ENCODE measurements at regions not wholly inside any gene's neighbourhood (a gene's known extent, or its start where the extent isn't known, plus 50 kb on each side); places are given as distances from the start of the nearest gene placed in this dataset.

DNA sequence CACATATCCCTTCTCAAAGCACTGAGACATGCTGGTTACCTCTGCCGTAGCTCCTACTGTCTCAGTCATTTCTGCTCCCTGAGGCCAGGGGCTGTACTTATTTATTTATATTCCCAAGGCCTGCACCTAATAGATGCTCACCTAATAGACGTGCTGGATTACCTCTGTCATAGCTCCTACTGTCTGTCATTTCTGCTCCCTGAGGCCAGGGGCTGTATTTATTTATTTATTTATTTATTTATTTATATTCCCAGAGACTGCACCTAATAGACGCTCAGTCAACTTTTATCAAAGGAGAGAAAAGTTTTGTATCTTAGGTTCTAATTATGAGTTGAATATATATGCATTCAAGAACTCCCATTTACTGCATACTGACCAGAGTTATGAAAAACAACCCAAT, 414.0 kb upstream of the TRIB2 start:
- 98 to 99% methylated on average over 3 of the region's 3 CpGs for WGBS, 2 donors
- intact Hi-C loops (cut with DNase I; ENCODE audit: low total_unique reads), result no loop called here
- TF ChIP-seq, protein P1, sequence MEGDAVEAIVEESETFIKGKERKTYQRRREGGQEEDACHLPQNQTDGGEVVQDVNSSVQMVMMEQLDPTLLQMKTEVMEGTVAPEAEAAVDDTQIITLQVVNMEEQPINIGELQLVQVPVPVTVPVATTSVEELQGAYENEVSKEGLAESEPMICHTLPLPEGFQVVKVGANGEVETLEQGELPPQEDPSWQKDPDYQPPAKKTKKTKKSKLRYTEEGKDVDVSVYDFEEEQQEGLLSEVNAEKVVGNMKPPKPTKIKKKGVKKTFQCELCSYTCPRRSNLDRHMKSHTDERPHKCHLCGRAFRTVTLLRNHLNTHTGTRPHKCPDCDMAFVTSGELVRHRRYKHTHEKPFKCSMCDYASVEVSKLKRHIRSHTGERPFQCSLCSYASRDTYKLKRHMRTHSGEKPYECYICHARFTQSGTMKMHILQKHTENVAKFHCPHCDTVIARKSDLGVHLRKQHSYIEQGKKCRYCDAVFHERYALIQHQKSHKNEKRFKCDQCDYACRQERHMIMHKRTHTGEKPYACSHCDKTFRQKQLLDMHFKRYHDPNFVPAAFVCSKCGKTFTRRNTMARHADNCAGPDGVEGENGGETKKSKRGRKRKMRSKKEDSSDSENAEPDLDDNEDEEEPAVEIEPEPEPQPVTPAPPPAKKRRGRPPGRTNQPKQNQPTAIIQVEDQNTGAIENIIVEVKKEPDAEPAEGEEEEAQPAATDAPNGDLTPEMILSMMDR (IDR thresholded peaks at IDR 0.05), result no peak
- TF ChIP-seq POLR2A (IDR thresholded peaks at IDR 0.05), result no peak

DNA sequence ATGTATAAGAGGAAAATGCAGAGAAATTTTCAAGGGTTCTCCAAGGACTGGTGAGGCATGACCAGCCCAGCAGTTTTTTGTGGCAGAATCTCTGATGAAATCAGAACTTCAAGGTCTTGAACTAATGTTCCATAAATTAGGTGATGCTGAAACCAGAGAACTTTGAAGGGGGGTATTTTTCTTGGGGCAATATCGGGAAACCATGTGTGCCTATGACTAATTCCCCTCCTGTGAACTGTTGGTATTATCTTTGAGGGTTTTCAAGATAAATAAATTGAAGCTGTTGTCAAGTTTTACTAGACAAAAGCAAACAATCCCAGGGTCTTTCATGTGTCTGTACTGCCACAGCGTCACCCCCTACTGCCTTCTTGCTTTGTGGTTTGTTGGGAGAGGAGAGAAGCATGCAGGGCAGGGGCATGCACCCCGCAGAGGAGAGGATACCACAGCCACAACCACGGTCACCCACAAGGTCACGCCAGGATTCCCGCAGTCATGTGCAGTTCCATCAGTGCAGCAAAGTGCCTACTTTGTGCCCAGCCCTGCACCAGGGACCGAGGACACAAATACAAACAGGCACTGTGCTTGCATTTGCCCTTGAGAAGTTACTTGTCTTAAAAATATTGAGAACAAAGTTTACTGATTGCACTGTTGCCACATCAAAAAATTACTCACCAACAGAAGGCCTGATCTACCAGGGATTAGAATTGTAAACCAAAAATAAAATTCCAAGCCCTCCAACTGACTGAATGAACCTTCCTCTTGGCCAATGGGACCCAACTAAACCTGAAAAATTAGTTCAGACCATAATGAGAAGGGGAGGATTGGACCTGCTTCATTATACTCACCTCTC, 413.3 kb upstream of the TRIB2 start:
- intact Hi-C loops (cut with DNase I; ENCODE audit: low total_unique reads), result no loop called here
- no peak overlapping the region for H3K4me3 ChIP-seq (ENCODE audit: low read depth, poor library complexity, severe bottlenecking)
- TF ChIP-seq POLR2A (IDR thresholded peaks at IDR 0.05), result no peak
- TF ChIP-seq, protein P1 (IDR thresholded peaks at IDR 0.05), result no peak
- no peak for DNase-seq (ENCODE audit: low spot score in 2 of 2)
- WGBS, 2 donors, result 75 to 76% methylated on average over 7 of the region's 7 CpGs

More for the DNA sequence above, 414.0 kb upstream of the TRIB2 start:
- no peak for DNase-seq (ENCODE audit: low spot score in 2 of 2)
- H3K4me3 ChIP-seq (ENCODE audit: low read depth, poor library complexity, severe bottlenecking), result no peak overlapping the region

DNA sequence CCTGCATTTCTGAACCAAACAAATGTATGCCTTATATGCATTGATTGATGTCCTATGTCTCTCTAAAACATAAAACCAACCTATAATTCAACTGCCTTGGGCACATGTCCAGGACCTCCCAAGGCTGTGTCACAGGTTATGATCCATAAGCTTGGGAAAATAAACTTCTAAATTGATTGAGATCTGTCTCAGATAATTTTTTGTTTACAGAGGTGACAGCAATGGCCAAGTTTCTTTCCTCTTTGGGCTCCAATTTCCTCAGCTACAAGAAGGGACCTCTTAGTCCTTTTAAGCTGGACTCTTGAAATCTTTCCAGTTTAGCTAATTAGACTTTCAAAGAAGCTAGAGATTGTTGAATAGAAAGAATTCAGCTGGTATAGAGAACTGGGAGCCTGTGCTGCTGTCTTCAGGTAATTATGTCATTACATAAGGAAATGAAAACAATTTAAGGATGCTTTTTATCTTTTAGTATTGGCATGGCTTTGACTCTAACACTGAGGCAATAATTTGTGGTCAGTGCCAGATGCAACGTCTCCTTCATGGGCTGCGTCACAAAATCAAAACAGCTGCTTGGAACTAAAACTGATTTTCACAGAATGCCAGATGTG, 412.1 kb upstream of the TRIB2 start:
- intact Hi-C loops (cut with DNase I; ENCODE audit: low total_unique reads), result no loop called here
- H3K4me3 ChIP-seq (ENCODE audit: low read depth, poor library complexity, severe bottlenecking), result no peak overlapping the region
- DNase-seq (ENCODE audit: low spot score in 2 of 2), result no peak
- WGBS, 2 donors, result 33 to 42% methylated on average over 2 of the region's 2 CpGs
- TF ChIP-seq POLR2A (IDR thresholded peaks at IDR 0.05), result no peak
- TF ChIP-seq, protein P1 (IDR thresholded peaks at IDR 0.05), result no peak

DNA sequence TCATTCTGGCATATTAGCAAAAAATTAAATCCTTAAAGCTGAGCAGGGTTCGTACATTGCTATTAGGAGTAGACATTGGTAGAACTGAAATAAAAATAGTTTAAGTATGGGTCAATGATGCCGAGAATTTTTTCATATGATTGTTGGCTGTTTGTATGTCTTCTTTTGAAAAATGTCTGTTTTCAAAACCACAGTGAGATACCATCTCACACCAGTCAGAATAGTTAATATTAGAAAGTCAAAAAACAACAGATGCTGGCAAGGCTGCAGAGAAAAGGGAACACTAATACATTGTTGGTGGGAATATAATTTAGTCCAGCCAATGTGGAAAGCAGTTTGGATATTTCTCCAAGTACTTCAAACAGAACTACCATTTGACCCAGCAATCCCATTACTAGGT, 410.8 kb upstream of the TRIB2 start:
- H3K4me3 ChIP-seq (ENCODE audit: low read depth, poor library complexity, severe bottlenecking), result no peak overlapping the region
- 47 to 48% methylated on average over 2 of the region's 2 CpGs for WGBS, 2 donors
- DNase-seq (ENCODE audit: low spot score in 2 of 2), result no peak
- intact Hi-C loops (cut with DNase I; ENCODE audit: low total_unique reads), result no loop called here
- TF ChIP-seq, protein P1 (IDR thresholded peaks at IDR 0.05), result no peak

DNA sequence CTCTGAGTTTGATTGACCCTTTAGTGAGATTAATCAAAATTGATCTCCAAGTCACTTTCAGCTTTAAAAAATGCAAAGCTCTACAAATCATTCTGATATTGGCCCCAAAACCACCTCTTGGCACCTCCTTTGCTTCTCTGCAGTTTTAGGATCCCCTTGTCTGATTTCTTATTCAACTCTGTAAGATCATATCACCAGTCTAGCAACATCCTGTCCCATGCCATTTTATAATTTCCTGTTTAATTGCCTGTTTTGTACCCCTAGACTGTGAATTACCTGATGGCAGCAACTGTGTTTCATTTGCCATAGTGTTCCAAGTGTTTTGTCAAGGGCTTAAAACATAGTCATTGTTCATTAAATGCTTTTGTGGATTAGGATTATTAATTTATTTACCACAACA, 406.3 kb upstream of the TRIB2 start:
- no peak for DNase-seq (ENCODE audit: low spot score in 2 of 2)

More for the DNA sequence above, 406.3 kb upstream of the TRIB2 start:
- TF ChIP-seq POLR2A (IDR thresholded peaks at IDR 0.05), result no peak
- TF ChIP-seq, protein P1 (IDR thresholded peaks at IDR 0.05), result no peak
- no peak overlapping the region for H3K4me3 ChIP-seq (ENCODE audit: low read depth, poor library complexity, severe bottlenecking)
- intact Hi-C loops (cut with DNase I; ENCODE audit: low total_unique reads), result no loop called here
